Prostate gland (tissue), 2 donors: ENCODE measurements at regions not wholly inside any gene's neighbourhood (a gene's known extent, or its start where the extent isn't known, plus 50 kb on each side); places are given as distances from the start of the nearest gene placed in this dataset.

Experiments
- DNase-seq: peaks from one replicate; pipeline ENCODE4 v3.0.0-alpha.2; 2019; ENCODE audit warnings: low spot score
- H3K27ac ChIP-seq, 2 donors: fragments of 200-600 bp; sonication (generic); 2 replicates each; pipeline ENCODE4 v1.5.1; 2017 to 2019
- H3K27me3 ChIP-seq: fragments of 200-600 bp; sonication (generic); replicated peaks from 2 replicates; pipeline ENCODE4 v1.5.1; 2019; ENCODE audit not compliant: insufficient read depth
- H3K36me3 ChIP-seq, 2 donors: fragments of 200-600 bp; sonication (generic); 1 replicate in 1 of 2; 2 replicates in 1 of 2; pipeline versions ENCODE4 v1.5.1 to v1.8.1; 2017 to 2019
- H3K4me1 ChIP-seq: fragments of 200-600 bp; sonication (generic); replicated peaks from 2 replicates; pipeline ENCODE4 v1.5.1; 2019
- H3K4me3 ChIP-seq, 2 donors: fragments of 200-600 bp; sonication (generic); 2 replicates each; pipeline ENCODE4 v1.5.1; 2017 to 2019
- H3K9me3 ChIP-seq: fragments of 200-600 bp; sonication (generic); 2 replicates; pipeline ENCODE4 v1.5.1; 2017
- CTCF ChIP-seq, 4 experiments: fragments of 200-600 bp in 2 of 4; fragments of 450-650 bp in 2 of 4; sonication (generic) in 2 of 4; IDR thresholded peaks; 1 replicate in 3 of 4; 2 replicates in 1 of 4; pipeline ENCODE4 v1.5.1; 2016 to 2019; ENCODE audit warnings: antibody characterized with exemption in 4 of 4, mild to moderate bottlenecking in 2 of 4, moderate library complexity in 2 of 4
- POLR2A ChIP-seq: fragments of 450-650 bp; IDR thresholded peaks from one replicate; pipeline ENCODE4 v1.6.1; 2016; ENCODE audit warnings: antibody characterized with exemption, mild to moderate bottlenecking
- POLR2AphosphoS5 ChIP-seq: sonication (generic); formaldehyde crosslinking; IDR thresholded peaks from one replicate; pipeline ENCODE4 v1.6.1; 2017; ENCODE audit warnings: antibody characterized with exemption
- WGBS: methylation state at CpG from one replicate; pipeline ENCODE4 v1.1.5; 2018; 5-methylcytosine and 5-hydroxymethylcytosine counted together
- intact Hi-C: fragments of 100-400 bp; cut with DNase I; formaldehyde crosslinking; loops from one replicate; pipeline ENCODE4 v1.14.2; 2022

- DNase-seq = no peak
- intact Hi-C loops = no loop called here
- Histone ChIP-seq H3K4me3 (no peak overlapping the region), H3K4me1 (no peaks in the 10 kb centered on the region), H3K36me3 (no peaks in the 10 kb centered on the region), H3K27me3 (no peaks in the 10 kb centered on the region), H3K9me3 (no peaks in the 10 kb centered on the region), H3K27ac (no peak overlapping the region)
- TF ChIP-seq CTCF (IDR thresholded peaks at IDR 0.05) = no peak
- 94% methylated on average over 3 of the region's 3 CpGs for WGBS
These were observed 1052.7 kb upstream of the ARRDC3 start for GRCh38 chr5:92435781-92436180.

GRCh38 chr5:92429646-92430045, 1046.5 kb upstream of the ARRDC3 start:
- no peaks in the 10 kb centered on the region for H3K9me3 ChIP-seq

GRCh38 chr5:92428415-92428814, 1045.3 kb upstream of the ARRDC3 start:
- Histone ChIP-seq H3K27me3 (no peaks in the 10 kb centered on the region), H3K4me3 (no peak overlapping the region), H3K27ac (no peak overlapping the region), H3K9me3 (no peaks in the 10 kb centered on the region), H3K4me1 (no peaks in the 10 kb centered on the region), H3K36me3 (no peaks in the 10 kb centered on the region)
- 83% methylated on average over 4 of the region's 4 CpGs for WGBS
- TF ChIP-seq POLR2A = no peak
- no peak for TF ChIP-seq POLR2AphosphoS5
- TF ChIP-seq CTCF (IDR thresholded peaks at IDR 0.05) = no peak
- intact Hi-C loops = no loop called here
- DNase-seq = no peak

More at GRCh38 chr5:92429646-92430045, 1046.5 kb upstream of the ARRDC3 start:
- Histone ChIP-seq H3K4me3 (no peak overlapping the region), H3K36me3 (no peaks in the 10 kb centered on the region), H3K27ac (no peak overlapping the region), H3K4me1 (no peaks in the 10 kb centered on the region), H3K27me3 (no peaks in the 10 kb centered on the region)
- TF ChIP-seq POLR2AphosphoS5 (no peak), CTCF (IDR thresholded peaks at IDR 0.05) (no peak), POLR2A (no peak)
- no peak for DNase-seq
- 79% methylated on average over 3 of the region's 3 CpGs for WGBS
- intact Hi-C loops = no loop called here

GRCh38 chr5:92424785-92425426, 1041.8 kb upstream of the ARRDC3 start:
- WGBS = 67% methylated on average over 1 of the region's 1 CpG
- Histone ChIP-seq H3K27ac (no peak overlapping the region), H3K36me3 (no peaks in the 10 kb centered on the region), H3K27me3 (no peaks in the 10 kb centered on the region), H3K4me1 (no peaks in the 10 kb centered on the region), H3K9me3 (no peaks in the 10 kb centered on the region), H3K4me3 (no peak overlapping the region)
- no peak for DNase-seq
- TF ChIP-seq POLR2A = no peak
- no peak for TF ChIP-seq CTCF (IDR thresholded peaks at IDR 0.05)
- no peak for TF ChIP-seq POLR2AphosphoS5
- intact Hi-C loops = no loop called here

GRCh38 chr5:92421942-92422341, 1038.8 kb upstream of the ARRDC3 start:
- Histone ChIP-seq H3K27ac (no peak overlapping the region), H3K4me3 (no peak overlapping the region), H3K4me1 (no peaks in the 10 kb centered on the region), H3K36me3 (no peaks in the 10 kb centered on the region), H3K9me3 (no peaks in the 10 kb centered on the region), H3K27me3 (no peaks in the 10 kb centered on the region)
- TF ChIP-seq CTCF (IDR thresholded peaks at IDR 0.05) = no peak
- no peak for TF ChIP-seq POLR2A
- no peak for TF ChIP-seq POLR2AphosphoS5
- intact Hi-C loops = no loop called here
- 69% methylated on average over 1 of the region's 1 CpG for WGBS
- no peak for DNase-seq
